HEK293 (cell line): ENCODE measurements at regions not wholly inside any gene's neighbourhood (a gene's known extent, or its start where the extent isn't known, plus 50 kb on each side); places are given as distances from the start of the nearest gene placed in this dataset.

Experiments
- SP7 ChIP-seq: fragments of 450-650 bp; formaldehyde crosslinking; IDR thresholded peaks from 2 replicates; pipeline ENCODE4 v1.5.1; 2016; ENCODE audit warnings: missing biosample characterization, missing genetic modification characterization
- ZFP41 ChIP-seq: fragments of 450-650 bp; formaldehyde crosslinking; IDR thresholded peaks from 2 replicates; pipeline ENCODE4 v1.5.1; 2016; ENCODE audit warnings: missing biosample characterization, missing genetic modification characterization, borderline replicate concordance
- ZNF138 ChIP-seq: fragments of 450-650 bp; formaldehyde crosslinking; IDR thresholded peaks from 2 replicates; pipeline ENCODE4 v1.5.1; 2016; ENCODE audit warnings: missing biosample characterization, missing genetic modification characterization, borderline replicate concordance
- ZNF837 ChIP-seq: fragments of 450-650 bp; formaldehyde crosslinking; IDR thresholded peaks from 2 replicates; pipeline ENCODE4 v1.5.1; 2016; ENCODE audit warnings: missing biosample characterization, missing genetic modification characterization
- ZSCAN23 ChIP-seq: fragments of 450-650 bp; formaldehyde crosslinking; IDR thresholded peaks from 2 replicates; pipeline ENCODE4 v1.5.1; 2016; ENCODE audit warnings: missing biosample characterization, missing genetic modification characterization
- TF ChIP-seq, protein P1 (sequence below): fragments of 450-650 bp; formaldehyde crosslinking; IDR thresholded peaks from 2 replicates; pipeline ENCODE4 v1.5.1; 2016; ENCODE audit warnings: missing biosample characterization, missing genetic modification characterization
- TF ChIP-seq, protein P2 (sequence below): fragments of 450-650 bp; formaldehyde crosslinking; IDR thresholded peaks from 2 replicates; pipeline ENCODE4 v1.5.1; 2016; ENCODE audit warnings: missing biosample characterization, missing genetic modification characterization
- TF ChIP-seq, protein P3 (sequence below): IDR thresholded peaks from 2 replicates; pipeline ENCODE4 v1.6.1; 2011; ENCODE audit warnings: mild to moderate bottlenecking, low read depth, low read length, borderline replicate concordance
- TF ChIP-seq, protein P4 (sequence below): fragments of 450-650 bp; formaldehyde crosslinking; IDR thresholded peaks from 2 replicates; pipeline ENCODE4 v1.5.1; 2016; ENCODE audit warnings: missing biosample characterization, missing genetic modification characterization
- TF ChIP-seq, protein P5 (sequence below): fragments of 450-650 bp; formaldehyde crosslinking; IDR thresholded peaks from 2 replicates; pipeline ENCODE4 v1.5.1; 2016; ENCODE audit warnings: missing biosample characterization, missing genetic modification characterization
- TF ChIP-seq, protein P6 (sequence below): fragments of 450-650 bp; formaldehyde crosslinking; IDR thresholded peaks from 2 replicates; pipeline ENCODE4 v1.5.1; 2016; ENCODE audit warnings: missing biosample characterization, missing genetic modification characterization, low read depth

DNA sequence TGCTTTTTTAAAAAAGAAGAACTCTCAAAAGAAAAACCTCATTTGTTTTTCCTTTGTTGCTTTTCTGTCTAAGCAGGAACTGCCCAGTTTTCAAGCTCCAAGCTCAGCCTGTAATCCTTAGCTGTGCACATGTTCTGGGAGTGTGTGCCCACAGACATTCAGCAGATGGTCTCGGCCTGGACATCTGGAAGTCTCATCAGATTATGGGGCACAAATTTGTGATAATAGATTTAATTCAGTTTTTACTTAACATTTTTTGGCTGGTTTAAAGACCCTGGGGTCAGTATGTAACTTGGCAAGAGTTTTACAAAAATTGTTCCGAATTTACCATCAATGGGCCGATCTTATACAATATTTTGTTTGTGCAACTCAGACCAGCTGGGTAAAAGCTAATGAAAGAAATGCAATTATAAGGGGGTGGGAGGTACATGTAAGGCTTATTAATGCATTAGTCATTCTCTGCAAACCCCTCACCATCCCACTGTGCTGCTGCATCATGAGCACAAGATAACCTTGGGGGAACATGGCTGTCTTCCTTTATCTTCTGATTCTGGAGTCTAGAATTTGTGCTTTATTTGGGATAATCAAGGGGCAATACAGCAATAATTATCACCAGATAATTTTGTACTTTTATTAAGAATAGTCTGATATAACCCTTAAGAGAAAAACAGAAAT, 86.9 kb upstream of the PHOX2B start:
- TF ChIP-seq ZNF138 (tag by site-specific recombination) (no peak), SP7 (tag by site-specific recombination) (no peak), ZSCAN23 (no peak), ZNF837 (tag by site-specific recombination) (no peak), ZFP41 (no peak)
- TF ChIP-seq, protein P1, sequence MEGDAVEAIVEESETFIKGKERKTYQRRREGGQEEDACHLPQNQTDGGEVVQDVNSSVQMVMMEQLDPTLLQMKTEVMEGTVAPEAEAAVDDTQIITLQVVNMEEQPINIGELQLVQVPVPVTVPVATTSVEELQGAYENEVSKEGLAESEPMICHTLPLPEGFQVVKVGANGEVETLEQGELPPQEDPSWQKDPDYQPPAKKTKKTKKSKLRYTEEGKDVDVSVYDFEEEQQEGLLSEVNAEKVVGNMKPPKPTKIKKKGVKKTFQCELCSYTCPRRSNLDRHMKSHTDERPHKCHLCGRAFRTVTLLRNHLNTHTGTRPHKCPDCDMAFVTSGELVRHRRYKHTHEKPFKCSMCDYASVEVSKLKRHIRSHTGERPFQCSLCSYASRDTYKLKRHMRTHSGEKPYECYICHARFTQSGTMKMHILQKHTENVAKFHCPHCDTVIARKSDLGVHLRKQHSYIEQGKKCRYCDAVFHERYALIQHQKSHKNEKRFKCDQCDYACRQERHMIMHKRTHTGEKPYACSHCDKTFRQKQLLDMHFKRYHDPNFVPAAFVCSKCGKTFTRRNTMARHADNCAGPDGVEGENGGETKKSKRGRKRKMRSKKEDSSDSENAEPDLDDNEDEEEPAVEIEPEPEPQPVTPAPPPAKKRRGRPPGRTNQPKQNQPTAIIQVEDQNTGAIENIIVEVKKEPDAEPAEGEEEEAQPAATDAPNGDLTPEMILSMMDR, result no peak
- TF ChIP-seq, protein P2, sequence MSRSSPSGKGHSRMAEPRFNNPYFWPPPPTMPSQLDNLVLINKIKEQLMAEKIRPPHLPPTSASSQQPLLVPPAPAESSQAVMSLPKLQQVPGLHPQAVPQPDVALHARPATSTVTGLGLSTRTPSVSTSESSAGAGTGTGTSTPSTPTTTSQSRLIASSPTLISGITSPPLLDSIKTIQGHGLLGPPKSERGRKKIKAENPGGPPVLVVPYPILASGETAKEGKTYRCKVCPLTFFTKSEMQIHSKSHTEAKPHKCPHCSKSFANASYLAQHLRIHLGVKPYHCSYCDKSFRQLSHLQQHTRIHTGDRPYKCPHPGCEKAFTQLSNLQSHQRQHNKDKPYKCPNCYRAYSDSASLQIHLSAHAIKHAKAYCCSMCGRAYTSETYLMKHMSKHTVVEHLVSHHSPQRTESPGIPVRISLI (tag by site-specific recombination), result no peak
- TF ChIP-seq, protein P3, sequence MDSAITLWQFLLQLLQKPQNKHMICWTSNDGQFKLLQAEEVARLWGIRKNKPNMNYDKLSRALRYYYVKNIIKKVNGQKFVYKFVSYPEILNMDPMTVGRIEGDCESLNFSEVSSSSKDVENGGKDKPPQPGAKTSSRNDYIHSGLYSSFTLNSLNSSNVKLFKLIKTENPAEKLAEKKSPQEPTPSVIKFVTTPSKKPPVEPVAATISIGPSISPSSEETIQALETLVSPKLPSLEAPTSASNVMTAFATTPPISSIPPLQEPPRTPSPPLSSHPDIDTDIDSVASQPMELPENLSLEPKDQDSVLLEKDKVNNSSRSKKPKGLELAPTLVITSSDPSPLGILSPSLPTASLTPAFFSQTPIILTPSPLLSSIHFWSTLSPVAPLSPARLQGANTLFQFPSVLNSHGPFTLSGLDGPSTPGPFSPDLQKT, result no peak
- TF ChIP-seq, protein P4, sequence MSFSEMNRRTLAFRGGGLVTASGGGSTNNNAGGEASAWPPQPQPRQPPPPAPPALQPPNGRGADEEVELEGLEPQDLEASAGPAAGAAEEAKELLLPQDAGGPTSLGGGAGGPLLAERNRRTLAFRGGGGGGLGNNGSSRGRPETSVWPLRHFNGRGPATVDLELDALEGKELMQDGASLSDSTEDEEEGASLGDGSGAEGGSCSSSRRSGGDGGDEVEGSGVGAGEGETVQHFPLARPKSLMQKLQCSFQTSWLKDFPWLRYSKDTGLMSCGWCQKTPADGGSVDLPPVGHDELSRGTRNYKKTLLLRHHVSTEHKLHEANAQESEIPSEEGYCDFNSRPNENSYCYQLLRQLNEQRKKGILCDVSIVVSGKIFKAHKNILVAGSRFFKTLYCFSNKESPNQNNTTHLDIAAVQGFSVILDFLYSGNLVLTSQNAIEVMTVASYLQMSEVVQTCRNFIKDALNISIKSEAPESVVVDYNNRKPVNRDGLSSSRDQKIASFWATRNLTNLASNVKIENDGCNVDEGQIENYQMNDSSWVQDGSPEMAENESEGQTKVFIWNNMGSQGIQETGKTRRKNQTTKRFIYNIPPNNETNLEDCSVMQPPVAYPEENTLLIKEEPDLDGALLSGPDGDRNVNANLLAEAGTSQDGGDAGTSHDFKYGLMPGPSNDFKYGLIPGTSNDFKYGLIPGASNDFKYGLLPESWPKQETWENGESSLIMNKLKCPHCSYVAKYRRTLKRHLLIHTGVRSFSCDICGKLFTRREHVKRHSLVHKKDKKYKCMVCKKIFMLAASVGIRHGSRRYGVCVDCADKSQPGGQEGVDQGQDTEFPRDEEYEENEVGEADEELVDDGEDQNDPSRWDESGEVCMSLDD (tag by site-specific recombination), result no peak
- TF ChIP-seq, protein P5, sequence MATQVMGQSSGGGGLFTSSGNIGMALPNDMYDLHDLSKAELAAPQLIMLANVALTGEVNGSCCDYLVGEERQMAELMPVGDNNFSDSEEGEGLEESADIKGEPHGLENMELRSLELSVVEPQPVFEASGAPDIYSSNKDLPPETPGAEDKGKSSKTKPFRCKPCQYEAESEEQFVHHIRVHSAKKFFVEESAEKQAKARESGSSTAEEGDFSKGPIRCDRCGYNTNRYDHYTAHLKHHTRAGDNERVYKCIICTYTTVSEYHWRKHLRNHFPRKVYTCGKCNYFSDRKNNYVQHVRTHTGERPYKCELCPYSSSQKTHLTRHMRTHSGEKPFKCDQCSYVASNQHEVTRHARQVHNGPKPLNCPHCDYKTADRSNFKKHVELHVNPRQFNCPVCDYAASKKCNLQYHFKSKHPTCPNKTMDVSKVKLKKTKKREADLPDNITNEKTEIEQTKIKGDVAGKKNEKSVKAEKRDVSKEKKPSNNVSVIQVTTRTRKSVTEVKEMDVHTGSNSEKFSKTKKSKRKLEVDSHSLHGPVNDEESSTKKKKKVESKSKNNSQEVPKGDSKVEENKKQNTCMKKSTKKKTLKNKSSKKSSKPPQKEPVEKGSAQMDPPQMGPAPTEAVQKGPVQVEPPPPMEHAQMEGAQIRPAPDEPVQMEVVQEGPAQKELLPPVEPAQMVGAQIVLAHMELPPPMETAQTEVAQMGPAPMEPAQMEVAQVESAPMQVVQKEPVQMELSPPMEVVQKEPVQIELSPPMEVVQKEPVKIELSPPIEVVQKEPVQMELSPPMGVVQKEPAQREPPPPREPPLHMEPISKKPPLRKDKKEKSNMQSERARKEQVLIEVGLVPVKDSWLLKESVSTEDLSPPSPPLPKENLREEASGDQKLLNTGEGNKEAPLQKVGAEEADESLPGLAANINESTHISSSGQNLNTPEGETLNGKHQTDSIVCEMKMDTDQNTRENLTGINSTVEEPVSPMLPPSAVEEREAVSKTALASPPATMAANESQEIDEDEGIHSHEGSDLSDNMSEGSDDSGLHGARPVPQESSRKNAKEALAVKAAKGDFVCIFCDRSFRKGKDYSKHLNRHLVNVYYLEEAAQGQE (tag by site-specific recombination), result no peak
- TF ChIP-seq, protein P6, sequence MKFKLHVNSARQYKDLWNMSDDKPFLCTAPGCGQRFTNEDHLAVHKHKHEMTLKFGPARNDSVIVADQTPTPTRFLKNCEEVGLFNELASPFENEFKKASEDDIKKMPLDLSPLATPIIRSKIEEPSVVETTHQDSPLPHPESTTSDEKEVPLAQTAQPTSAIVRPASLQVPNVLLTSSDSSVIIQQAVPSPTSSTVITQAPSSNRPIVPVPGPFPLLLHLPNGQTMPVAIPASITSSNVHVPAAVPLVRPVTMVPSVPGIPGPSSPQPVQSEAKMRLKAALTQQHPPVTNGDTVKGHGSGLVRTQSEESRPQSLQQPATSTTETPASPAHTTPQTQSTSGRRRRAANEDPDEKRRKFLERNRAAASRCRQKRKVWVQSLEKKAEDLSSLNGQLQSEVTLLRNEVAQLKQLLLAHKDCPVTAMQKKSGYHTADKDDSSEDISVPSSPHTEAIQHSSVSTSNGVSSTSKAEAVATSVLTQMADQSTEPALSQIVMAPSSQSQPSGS, result no peak
